ENCODE measurements at regions not wholly inside any gene's neighbourhood (a gene's known extent, or its start where the extent isn't known, plus 50 kb on each side); places are given as distances from the start of the nearest gene placed in this dataset.

DNA sequence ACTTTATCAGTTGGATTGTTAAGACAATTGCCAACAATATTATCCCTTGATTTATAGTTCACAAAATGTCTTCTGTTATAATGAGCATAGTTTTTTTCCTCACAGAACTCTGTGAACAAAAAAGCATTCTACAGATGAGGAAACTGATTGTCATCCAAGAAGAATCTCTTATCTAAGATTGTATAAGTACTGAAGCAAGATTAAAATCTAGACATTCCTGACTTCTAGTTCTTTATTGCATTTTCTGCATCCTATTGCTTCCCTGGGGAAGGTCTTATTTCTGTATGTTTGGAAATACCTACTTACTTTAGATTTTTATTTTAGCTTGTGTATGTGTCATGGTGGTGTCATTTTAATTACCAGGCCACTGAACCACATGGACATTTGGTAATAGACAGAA lies 884.9 kb upstream of the WWC1 start:
- no peak for TF ChIP-seq EZH2 (IDR thresholded peaks at IDR 0.05; ENCODE audit: insufficient read depth, poor library complexity, severe bottlenecking)
- TF ChIP-seq EZH2phosphoT487 (IDR thresholded peaks at IDR 0.05; ENCODE audit: insufficient read depth, low read depth), result no peak
